Left colon (tissue), 2 donors: ENCODE measurements at regions not wholly inside any gene's neighbourhood (a gene's known extent, or its start where the extent isn't known, plus 50 kb on each side); places are given as distances from the start of the nearest gene placed in this dataset.

Experiments used
- ATAC-seq: fragments of 200-7000 bp; cut with Tn5 transposase; one replicate; pipeline ENCODE4 v1.9.1; 2020; ENCODE audit warnings: mild to moderate bottlenecking, moderate library complexity
- DNase-seq, 2 donors: peaks; one replicate each; pipeline ENCODE4 v3.0.0-alpha.2; 2020
- intact Hi-C, 2 donors: fragments of 100-400 bp; cut with DNase I in 1 of 2; cut with micrococcal nuclease in 1 of 2; formaldehyde crosslinking; loops; one replicate each; pipeline versions ENCODE4 v1.11.2 to v1.14.0; 2022; cut with DNase I, micrococcal nuclease
- donor health status: DM: no; HTN: no; CAD: no.
- donor health status: DM: yes; HTN: yes; CAD: no.

DNA sequence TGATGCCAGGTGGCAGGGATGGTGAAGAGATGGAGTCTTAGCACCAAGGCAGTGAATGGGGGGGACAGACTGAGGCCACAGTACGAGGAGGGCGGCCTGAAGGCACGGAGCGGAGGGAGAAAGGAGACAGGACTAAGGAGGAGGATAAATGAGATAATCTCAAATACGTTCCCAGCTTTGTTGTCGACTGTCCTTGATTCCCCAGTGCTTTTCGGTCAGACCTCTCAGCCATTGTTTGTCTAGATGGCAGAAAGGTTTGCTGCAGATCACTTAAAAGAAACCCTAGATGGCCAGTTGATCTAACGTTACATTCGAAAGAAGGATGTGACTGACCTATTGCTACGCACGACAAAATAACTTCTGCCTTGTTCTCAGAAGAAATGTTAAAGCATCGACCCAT lies 479.0 kb downstream of the GATA3 start:
- DNase-seq, result no peak
- ATAC-seq, result no peak
- intact Hi-C loops, result no loop called here

DNA sequence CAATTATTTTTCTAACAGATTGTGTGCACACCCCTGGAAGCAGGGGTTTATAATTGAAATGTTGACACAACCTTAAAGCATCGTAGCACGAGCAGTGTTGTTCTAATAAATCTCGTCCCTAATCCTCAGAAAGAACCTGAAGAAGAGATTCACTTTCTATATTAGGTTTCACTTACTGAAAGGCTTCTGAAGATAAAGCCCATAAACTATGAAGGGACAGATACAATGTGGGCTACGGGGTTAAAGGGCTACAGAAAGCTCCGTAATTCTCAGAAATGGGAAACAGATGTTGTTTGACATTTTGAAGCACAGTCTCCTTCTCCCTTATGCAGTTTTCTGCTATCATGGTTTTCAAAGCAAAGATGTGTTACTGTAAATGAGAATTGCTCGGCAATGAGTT lies 479.6 kb downstream of the GATA3 start:
- intact Hi-C loops, result no loop called here
- no peak for ATAC-seq
- no peak for DNase-seq

DNA sequence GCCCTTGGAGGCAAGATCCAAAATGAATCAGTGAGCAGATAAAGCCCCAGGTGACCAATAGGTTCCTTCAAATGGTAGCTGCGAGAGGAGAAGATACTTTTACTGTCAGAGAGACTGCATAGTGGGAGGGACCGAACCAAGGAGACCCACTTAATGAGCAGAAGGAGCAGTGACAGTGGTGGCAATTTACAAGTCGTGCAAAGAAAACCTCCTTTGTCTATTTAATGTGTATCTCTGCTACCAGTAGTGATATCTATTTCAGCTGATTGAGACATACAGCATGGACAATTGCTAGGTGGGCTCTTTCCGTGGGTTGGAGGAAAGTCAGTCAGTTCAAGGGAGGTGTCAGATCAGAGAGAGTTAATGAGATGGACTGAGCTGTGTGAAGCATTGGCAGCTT lies 480.4 kb downstream of the GATA3 start:
- no peak for DNase-seq
- ATAC-seq, result no peak
- intact Hi-C loops, result no loop called here

DNA sequence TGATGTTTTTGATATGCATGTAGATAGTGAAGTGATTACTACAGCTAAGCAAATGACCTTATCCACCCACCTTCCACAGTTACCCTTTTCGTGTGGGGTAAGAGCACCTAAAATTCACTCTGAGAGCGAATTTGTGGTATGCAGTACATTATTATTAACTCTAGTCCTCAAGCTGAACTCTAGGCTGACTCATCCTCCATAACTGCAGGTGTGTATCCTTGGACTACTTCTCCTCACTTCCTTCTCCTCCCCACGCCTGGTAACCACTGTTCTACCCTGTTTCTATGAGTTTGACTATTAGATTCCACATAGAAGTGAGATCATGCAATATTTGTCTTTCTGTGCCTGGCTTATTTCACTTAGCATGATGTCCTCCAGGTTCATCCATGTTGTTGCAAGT lies 484.6 kb downstream of the GATA3 start:
- DNase-seq (no peak), ATAC-seq (no peak)
- intact Hi-C loops, result no loop called here

DNA sequence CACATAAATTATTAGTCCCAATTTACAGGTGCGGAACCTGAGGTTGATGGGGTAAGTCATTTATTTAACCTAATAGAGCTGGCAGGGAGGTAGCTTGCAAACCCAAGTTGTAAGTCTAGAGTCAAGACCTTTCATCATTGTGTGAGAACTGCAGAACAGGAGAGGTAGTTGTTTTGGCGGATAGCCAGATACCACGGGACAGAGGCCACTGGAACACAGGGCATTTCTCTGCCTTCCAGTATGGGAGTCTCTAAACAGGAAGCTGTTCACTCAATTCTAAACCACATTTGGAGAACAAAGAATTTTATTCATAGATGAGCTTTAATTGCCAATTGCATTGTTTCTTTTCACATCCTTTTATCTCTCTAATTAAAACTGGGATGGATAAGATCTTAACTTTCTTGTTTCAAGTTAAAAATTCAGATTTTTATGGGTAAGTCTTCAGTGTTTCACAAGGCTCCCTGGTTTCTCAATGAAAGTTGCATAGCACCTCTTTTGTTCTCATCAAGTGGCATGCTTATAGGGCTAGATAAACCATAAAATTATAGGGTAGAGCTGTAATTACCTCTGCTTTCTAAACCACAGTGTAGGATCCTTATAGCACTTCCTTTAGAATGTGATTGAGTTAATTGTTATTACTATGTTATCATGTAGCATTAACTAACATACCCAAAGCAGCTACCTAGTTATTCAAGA lies 489.0 kb downstream of the GATA3 start:
- intact Hi-C loops, result no loop called here
- peak; percentile 13 to 28 for DNase-seq
- peak; percentile 82 for ATAC-seq

DNA sequence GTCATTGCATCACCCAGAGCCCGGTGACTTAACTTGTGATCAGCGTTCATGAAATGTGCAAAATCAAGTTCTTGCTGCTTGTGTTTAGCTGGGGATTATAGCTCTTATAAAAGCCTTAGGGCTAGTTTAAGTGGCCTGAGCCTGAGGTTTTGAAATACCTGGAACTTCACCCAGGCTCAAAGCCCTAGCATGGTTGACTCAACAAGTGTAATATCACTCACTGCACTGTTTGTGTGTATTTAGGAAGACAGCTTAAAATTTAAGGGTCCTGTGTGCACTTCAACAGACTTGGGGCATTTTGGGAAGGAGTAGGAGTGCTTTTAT lies 489.5 kb downstream of the GATA3 start:
- ATAC-seq (no peak), DNase-seq (no peak)
- intact Hi-C loops, result no loop called here

DNA sequence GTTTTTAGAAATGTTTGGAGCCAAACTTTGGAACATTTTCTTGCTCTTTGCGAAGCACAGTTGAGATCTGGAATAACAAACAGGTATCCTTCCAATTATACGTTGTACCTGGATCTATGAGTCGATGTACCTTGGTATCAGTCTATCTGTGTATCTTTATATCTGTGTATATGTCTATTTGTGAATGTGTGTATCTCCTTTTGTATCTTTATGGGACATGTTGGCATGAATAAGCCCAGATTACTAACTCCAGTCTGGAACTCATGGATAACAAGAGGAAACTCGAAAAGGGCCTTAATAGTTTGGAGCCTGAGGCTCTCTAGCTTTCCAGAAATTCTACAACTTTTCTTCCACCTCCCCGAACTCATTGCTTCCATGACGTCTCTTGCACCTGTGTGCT lies 490.0 kb downstream of the GATA3 start:
- no peak for ATAC-seq
- intact Hi-C loops, result no loop called here
- DNase-seq, result no peak

DNA sequence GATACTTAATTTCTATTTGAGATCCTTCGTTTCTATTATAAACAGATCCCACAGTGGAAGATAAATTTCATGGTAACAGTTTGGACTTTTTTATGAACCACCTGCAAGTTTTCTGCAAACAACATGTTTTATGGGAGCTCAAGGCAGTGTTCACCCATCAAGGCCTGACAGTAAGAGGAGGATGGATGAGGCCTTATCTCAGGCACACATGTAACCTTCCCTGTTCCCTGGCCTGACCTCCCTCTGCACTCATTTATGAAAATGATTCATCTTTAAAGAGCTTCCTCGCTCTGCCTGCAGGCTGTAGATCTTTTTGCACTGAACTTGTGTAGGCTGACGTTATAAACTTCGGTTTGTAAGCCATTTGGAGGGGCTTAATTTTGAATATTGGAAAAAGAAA lies 500.1 kb downstream of the GATA3 start:
- ATAC-seq, result no peak
- intact Hi-C loops, result no loop called here
- no peak for DNase-seq

DNA sequence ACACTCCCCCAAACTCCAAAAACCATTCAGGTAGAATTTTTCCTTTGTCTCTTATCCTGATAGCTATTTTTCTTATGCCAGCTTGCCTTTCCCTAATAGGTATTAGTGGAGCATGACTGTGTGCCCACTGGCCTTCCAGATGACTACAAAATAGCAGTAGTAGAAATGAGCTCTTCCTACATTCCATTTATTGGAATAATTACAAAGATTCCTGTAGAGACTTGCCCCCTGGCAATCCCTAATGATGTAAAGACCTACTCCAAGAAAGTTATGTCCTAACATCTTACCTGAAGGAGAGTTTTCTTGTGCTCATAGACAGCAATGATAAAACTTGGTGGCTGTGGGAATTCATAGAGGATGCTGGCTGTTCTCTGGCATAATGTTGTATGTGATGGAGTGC lies 501.8 kb downstream of the GATA3 start:
- ATAC-seq (no peak), DNase-seq (no peak)
- intact Hi-C loops, result no loop called here

DNA sequence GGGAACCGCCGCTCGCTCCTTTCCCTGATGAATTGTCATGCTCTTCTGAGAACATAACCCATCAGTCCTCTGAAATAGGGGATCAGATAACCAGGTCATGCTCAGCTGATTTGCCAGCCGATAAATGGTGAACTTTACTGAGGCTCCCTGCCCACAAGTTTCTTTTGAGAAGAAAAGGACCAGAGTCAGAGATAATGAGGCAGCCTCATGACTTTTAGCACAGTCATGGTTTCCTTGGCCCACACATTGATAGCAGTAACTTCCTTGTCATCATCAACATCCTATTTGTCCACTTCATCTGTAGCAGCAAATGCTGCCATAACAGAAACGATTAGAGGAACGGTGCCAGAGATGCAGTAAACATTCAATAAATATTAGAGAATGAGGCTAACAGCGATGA lies 509.0 kb downstream of the GATA3 start:
- ATAC-seq, result no peak
- intact Hi-C loops, result no loop called here
- DNase-seq, result no peak

DNA sequence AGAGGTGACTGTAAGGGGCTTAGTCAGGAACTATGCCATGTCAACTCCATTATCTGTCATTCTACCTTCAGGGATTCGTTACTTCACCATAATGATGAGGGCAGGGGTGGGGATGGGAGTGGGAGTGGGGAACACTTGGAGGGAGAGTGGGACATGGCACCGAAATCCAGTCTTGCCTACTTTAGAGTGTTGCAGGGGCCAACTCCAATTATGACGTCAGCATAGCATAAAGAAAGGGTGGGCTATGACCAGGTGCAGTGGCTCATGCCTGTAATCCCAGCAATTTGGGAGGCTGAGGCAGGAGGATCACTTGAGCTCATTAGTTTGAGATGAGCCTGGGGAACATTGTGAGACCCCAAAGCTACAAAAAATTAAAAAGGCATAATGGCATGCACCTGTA lies 512.2 kb downstream of the GATA3 start:
- intact Hi-C loops, result no loop called here
- ATAC-seq (no peak), DNase-seq (no peak)

DNA sequence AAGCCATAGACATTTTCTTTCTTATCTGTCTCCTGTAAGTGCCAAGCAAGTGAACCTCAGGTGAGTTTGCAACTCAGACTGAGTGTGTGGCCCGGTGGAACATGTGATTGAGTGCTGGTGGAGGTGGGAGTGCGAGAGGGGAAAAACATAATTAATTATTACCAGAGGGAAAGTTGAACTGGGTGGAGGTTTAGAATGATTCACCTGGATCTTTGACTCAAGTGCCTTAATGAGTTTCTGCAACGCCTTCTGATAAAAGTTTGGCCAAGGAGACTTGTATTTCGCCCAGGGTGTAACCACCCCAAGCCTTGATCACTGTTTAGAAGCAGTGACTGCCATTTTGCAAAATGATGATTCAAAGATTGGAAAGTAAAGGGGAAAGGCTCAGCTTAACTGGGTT lies 513.9 kb downstream of the GATA3 start:
- intact Hi-C loops, result no loop called here
- DNase-seq (no peak), ATAC-seq (no peak)

DNA sequence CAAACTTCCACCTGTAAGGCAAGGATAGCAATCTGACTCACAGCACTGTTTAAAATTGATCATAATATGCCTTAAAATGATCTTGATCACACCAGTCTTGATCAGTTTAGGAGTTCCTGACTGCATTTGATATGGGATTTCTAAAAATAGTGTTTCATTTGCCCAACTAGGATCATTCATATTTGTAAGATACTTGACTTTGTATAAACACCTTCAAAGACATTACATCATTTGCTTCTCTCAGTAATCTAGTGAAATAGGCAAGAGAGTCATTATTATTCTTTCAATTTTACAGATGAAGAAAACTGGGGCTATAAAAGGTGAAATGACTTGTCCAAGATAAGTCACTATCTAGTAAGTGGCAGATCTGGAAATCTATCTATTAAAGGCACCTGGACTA lies 521.1 kb downstream of the GATA3 start:
- ATAC-seq (no peak), DNase-seq (no peak)
- intact Hi-C loops, result no loop called here

DNA sequence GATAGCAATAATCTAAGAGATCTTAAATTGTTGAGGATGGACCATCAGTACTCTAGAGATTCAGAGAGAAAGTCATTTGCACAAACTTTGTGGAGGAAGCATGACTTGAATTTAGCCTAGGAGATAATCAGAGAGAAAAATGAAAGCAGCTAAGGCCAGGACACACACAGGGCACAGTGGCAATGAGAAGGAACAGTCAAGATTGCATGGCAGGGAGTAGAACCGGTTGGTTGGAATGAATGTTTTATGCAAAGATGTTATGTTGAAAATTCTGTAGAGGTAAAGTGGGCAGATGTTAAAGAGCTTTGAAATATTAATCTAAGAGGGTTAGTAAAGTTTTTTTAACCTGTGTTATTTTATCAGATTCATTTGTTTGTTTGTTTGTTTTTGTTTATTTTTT lies 521.8 kb downstream of the GATA3 start:
- no peak for ATAC-seq
- no peak for DNase-seq
- intact Hi-C loops, result no loop called here

DNA sequence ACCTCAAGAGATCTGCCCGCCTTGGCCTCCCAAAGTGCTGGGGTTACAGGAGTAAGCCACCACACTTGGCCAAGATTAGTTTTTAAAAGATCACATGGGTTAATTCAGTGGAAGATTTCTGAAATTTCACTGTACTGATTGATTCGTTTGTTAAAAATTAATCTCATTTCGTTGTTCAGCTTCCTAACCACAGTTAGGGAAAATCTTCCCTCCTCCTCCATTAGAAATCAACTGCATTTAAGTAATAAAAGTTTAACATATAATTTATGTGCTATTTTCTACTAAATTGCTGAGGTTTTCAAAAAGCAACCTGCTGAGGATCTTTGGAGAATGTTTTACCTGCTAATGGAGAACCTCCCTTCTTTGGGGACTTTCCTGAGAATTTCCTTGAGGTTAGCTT lies 522.4 kb downstream of the GATA3 start:
- ATAC-seq, result no peak
- DNase-seq, result no peak
- intact Hi-C loops, result no loop called here

DNA sequence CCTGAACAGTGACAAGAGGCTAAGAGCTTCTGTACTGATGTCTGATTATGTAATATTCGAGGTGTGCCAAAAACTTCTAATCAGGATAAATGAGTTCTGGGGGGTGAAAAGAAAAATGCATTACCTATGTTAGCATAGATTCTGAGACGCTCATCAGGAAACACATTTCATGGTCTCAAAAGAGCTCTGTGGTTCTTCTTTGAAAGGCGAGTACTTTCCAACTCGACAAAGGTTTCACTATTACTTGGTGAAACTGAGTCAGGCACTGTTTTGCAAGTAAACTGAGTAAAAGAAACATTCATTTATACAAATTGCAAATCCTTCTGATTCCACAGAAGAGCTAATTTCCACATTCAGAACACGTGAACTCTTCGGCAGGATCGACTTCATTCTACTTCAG lies 523.2 kb downstream of the GATA3 start:
- DNase-seq (no peak), ATAC-seq (no peak)
- intact Hi-C loops, result no loop called here

DNA sequence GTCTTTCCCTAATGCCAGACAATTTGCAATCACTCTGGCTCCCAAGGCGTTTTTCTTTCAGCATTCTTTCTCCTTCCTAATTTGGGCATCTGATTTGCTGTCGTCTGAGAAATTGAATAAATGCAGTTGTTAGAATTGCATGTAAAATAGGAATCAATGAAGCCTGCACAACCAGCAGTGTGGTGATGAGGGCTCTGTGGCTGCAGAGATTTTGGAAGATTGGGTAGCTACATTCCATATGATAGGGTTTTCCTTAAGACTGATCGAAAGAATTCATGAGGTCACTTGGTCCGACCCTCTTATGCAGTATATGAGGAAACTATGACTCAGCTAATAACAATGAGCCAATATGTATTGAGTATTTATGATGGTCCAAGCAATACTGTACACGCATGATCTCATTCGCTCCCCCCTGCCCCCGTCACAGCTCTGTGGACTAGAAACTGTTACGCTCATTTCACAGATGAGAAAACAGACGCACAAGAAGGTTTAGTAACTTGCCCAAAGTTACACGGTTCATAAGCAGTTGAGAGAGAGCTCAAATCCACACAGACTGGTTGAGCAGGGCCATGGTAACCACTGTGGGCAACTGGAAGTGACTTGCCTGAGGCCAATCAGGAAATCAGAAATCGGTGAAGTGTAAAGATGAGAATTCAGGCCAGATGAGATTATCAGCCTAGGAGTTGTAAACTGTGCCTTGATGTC lies 527.2 kb downstream of the GATA3 start:
- ATAC-seq (no peak), DNase-seq (no peak)

DNA sequence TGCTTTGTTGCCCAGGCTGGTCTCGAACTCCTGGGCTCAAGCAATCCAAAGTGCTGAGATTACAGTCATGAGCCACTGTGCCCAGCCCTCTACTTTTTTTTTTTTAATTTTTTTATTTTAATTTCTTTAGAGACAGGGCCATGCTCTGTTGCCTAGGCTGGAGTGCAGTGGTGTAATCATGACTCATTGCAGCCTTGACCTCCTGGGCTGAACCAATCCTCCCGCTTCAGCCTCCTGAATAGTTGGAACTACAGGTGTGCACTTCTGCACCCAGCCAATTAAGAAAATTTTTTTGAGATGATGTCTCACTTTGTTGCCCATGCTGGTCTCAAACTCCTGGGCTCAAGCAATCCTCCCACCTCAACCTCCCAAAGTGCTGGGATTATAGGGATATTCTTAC lies 528.6 kb downstream of the GATA3 start:
- no peak for ATAC-seq

More for the DNA sequence above, 527.2 kb downstream of the GATA3 start:
- intact Hi-C loops, result no loop called here

DNA sequence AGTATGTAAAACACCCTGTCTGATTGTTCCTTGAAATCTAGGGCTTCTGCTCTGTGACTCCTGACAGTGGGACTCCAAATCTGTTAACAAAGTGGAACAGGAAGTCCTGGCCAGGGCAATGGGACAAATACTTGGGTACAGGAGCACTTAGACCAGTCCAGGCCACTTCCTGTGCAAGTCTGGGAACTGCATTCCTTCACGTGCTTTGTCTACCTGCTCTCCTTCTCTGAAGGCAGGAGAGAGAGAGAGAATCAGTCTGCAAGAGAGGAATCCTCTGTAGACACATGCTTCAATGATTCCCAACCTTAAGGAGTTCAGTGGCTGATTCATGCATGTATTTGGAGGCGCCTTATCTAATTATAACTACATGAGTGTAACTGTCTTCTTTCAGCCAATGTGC lies 530.2 kb downstream of the GATA3 start:
- intact Hi-C loops, result no loop called here
- no peak for ATAC-seq

More for the DNA sequence above, 528.6 kb downstream of the GATA3 start:
- intact Hi-C loops, result no loop called here
- DNase-seq, result no peak

DNA sequence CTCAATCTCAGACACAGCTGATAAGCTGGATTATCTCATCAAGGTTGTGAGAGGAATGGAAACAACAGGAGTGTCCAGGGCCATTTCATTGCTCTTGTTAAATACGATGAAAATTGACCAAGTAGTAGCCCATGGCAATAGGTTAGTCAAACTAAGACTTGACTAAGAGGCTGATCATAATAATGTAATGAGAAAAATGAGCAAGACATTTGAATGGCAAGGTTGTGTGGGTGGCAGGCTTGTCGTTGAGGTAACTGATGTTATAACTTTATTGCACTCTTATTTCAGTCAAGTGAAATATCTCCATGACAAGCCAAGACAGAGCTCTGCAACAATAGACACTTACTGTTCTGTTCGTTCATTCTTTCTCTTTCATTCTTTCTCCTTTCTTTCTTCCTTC lies 532.0 kb downstream of the GATA3 start:
- DNase-seq, result no peak
- intact Hi-C loops, result no loop called here
- ATAC-seq, result no peak

More for the DNA sequence above, 530.2 kb downstream of the GATA3 start:
- no peak for DNase-seq

DNA sequence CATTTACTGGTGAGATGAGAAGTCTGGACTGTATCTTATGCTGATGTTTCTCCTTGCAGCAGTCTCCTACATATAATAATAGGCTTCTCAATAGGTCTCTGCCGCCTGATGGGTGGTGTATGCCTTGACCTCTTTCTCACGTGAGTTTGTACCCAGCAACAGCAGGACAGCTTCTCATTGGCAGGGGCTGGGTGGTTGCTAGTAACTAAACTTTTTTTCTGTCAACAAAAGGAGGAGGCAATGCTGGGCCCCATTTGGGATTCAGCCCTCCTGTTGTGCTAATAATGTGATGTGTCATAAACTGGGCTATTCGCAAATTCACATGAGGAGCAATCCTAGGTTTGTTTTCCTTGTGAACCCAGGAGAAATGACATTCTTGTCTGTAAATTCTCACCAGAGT lies 533.6 kb downstream of the GATA3 start:
- ATAC-seq (no peak), DNase-seq (no peak)
- intact Hi-C loops, result no loop called here
